ENCODE measurements at regions not wholly inside any gene's neighbourhood (a gene's known extent, or its start where the extent isn't known, plus 50 kb on each side); places are given as distances from the start of the nearest gene placed in this dataset.

DNA sequence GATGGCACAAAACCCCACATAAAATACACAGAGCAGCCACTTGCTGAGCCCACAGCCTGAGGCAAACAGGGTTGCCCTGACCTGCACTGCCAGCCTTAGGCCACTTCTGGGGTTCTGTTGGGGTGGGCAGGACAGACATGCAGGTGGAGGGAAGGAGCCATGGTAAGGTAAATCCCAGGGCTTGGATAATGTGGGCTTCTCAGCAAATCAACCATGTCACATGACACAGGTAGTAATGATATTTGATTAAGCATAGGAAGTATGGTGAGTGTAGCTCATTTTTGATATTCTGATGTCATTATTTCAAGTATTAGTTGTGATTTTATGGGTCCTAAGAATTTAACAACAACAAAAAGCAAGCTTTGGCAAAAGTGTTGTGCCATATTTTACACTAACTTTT lies 124.6 kb downstream of the FOXA2 start:
- Histone ChIP-seq H3K4me1 (no peaks in the 10 kb centered on the region), H3K27ac (no peak overlapping the region), H3K4me3 (no peak overlapping the region), H3K36me3 (no peaks in the 10 kb centered on the region), H3K27me3 (peaks cover 0 to 14% of the 10 kb centered on the region in 2 donors), H3K9me3 (no peaks in the 10 kb centered on the region)
- intact Hi-C loops (cut with DNase I; ENCODE audit: low total_unique reads), result loop anchor here (10.0 kb wide), 1 partner anchor 505 kb away; no protein-coding TSS in a partner anchor
- TF ChIP-seq, protein P1, sequence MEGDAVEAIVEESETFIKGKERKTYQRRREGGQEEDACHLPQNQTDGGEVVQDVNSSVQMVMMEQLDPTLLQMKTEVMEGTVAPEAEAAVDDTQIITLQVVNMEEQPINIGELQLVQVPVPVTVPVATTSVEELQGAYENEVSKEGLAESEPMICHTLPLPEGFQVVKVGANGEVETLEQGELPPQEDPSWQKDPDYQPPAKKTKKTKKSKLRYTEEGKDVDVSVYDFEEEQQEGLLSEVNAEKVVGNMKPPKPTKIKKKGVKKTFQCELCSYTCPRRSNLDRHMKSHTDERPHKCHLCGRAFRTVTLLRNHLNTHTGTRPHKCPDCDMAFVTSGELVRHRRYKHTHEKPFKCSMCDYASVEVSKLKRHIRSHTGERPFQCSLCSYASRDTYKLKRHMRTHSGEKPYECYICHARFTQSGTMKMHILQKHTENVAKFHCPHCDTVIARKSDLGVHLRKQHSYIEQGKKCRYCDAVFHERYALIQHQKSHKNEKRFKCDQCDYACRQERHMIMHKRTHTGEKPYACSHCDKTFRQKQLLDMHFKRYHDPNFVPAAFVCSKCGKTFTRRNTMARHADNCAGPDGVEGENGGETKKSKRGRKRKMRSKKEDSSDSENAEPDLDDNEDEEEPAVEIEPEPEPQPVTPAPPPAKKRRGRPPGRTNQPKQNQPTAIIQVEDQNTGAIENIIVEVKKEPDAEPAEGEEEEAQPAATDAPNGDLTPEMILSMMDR (IDR thresholded peaks at IDR 0.05), result no peak
- DNase-seq, result no peak

DNA sequence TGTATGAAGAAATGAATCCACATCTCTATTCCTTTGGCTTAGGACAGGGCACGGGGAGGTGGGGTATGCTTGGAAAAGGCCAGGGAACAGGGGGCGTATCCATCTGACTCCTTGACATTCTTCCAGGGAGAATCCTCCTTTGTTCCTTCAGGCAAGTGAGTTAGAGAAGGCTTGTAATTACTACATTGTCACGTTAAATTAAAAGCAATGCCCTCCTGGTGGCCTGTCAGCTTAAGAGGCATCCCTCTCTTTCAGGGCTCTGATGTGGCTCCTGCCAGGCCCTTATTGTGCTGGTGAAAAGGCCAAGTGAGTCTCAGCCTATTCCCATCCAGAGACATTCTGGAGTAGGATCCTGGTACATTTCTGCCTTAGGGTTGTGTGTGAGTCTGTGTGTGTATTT lies 128.3 kb downstream of the FOXA2 start:
- TF ChIP-seq, protein P1 (IDR thresholded peaks at IDR 0.05), result no peak
- no peak overlapping the region for H3K27ac ChIP-seq
- no peaks in the 10 kb centered on the region for H3K9me3 ChIP-seq
- H3K36me3 ChIP-seq, result no peaks in the 10 kb centered on the region
- DNase-seq, result no peak
- H3K4me3 ChIP-seq, result no peak overlapping the region
- peaks cover 0 to 16% of the 10 kb centered on the region in 2 donors for H3K27me3 ChIP-seq
- intact Hi-C loops (cut with DNase I; ENCODE audit: low total_unique reads), result loop anchor here (10.0 kb wide), 1 partner anchor 509 kb away; no protein-coding TSS in a partner anchor
- H3K4me1 ChIP-seq, result no peaks in the 10 kb centered on the region

DNA sequence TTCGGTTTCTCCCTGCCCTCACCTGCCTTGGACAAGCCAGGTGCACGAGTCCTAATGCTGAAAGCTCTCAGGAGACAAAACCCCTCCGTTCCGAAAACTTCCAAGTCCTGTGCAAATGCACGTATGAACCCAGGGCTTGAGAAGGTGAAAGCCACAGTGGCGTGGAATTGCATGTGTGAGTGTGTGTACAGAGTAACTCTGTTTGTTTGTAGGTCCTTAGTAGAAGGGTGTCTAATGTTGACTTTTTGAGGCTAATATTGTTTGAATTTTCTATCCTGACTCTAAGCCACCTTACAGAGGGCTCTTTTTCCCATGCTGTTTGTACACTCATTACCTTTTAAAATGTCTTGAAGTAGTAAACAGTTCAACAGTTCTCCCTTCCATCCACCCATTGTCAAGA lies 129.1 kb downstream of the FOXA2 start:
- Histone ChIP-seq H3K27ac (no peak overlapping the region), H3K4me1 (no peaks in the 10 kb centered on the region), H3K27me3 (peaks cover 0 to 16% of the 10 kb centered on the region in 2 donors), H3K4me3 (no peak overlapping the region), H3K36me3 (no peaks in the 10 kb centered on the region), H3K9me3 (no peaks in the 10 kb centered on the region)
- intact Hi-C loops (cut with DNase I; ENCODE audit: low total_unique reads), result loop anchor here (10.0 kb wide), 1 partner anchor 510 kb away; no protein-coding TSS in a partner anchor
- TF ChIP-seq, protein P1 (IDR thresholded peaks at IDR 0.05), result no peak
- DNase-seq, result no peak

DNA sequence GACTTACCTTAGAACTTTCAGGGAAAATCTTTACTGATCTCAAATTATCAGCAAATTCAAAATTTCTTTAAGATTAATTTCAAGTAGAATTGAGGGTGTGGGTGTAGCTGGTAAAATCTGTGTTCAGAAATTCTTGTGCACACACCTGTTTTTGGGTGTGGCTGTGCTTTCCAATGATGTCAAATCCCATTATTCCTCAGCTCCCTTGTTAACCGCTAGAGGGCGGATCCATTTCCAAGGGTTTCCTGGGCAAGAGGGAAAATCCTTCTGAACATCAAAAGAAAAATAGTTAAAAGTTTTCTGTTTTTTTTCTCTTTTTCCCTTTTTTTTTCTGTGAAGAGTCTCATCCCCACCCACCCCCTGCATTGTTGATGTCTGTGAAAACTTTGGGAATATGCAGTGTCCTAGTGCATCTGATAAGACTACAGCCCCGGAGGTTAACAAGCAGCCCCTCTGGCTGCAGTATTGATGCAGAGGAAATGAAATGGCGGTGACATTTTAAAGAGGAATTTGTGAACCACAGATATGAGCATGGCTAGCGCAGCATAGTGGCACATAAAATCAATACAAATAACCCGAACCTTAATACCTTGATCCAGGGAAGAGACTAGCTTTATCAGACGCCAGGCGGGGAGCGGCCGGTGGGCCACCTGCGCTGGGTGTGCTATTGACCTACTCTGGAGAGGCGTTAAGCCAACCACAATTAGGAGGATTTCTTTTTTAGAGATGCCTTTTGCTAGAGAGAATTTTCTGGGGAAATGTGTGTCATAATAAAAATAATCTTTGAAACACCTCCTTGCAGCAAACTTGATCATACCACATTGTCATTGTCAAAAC lies 130.9 kb downstream of the FOXA2 start:
- no peak overlapping the region for H3K27ac ChIP-seq
- H3K36me3 ChIP-seq, result no peaks in the 10 kb centered on the region
- no peaks in the 10 kb centered on the region for H3K9me3 ChIP-seq
- TF ChIP-seq, protein P1 (IDR thresholded peaks at IDR 0.05), result peak in 1 of 2 experiments; percentile 35
- H3K4me3 ChIP-seq, result no peak overlapping the region
- H3K4me1 ChIP-seq, result no peaks in the 10 kb centered on the region
- intact Hi-C loops (cut with DNase I; ENCODE audit: low total_unique reads), result loop anchor here (10.0 kb wide), 1 partner anchor 511 kb away; no protein-coding TSS in a partner anchor
- H3K27me3 ChIP-seq, result peaks cover 0 to 16% of the 10 kb centered on the region in 2 donors
- no peak for DNase-seq

DNA sequence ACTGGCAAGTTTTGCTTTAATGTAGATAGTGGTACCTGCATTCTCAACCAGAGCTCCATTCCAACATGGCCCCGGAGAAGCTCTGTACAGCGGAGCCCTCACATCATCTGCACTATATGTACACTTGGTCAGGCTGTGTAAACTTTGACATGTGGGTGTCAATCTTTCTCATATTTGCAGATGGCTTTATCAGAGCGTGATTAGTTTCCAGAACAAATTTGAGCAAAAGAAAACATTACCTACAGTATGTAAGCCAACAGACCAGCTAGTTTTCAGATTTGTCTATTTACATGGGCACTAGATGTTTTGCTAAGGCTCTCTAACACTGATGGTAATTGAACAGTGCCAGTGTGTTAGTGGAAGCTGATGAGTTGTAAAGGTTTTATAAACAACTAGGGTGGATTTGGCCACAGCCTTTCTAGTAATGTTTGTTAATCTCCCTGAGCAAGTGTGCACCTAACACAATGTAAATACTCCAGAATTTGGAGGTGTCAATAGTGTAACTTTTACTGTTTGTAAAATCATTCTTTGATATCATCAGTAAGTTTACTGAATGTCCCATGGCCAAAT lies 131.8 kb downstream of the FOXA2 start:
- Histone ChIP-seq H3K4me1 (no peaks in the 10 kb centered on the region), H3K4me3 (no peak overlapping the region), H3K27ac (no peak overlapping the region), H3K36me3 (no peaks in the 10 kb centered on the region), H3K27me3 (peaks cover 0 to 16% of the 10 kb centered on the region in 2 donors), H3K9me3 (no peaks in the 10 kb centered on the region)
- DNase-seq, result no peak
- TF ChIP-seq, protein P1 (IDR thresholded peaks at IDR 0.05), result no peak
- intact Hi-C loops (cut with DNase I; ENCODE audit: low total_unique reads), result loop anchor here (10.0 kb wide), 1 partner anchor 512 kb away; no protein-coding TSS in a partner anchor
